GM10266 (cell line): ENCODE measurements at regions not wholly inside any gene's neighbourhood (a gene's known extent, or its start where the extent isn't known, plus 50 kb on each side); places are given as distances from the start of the nearest gene placed in this dataset.
A peak's percentile ranks its signal among the peaks of the same experiment; 100 is the strongest.

Experiments used
- DNase-seq: peaks from one replicate; pipeline ENCODE4 v3.0.0; 2012; ENCODE audit errors: extremely low spot score
- TF ChIP-seq, protein P1 (sequence below): IDR thresholded peaks from 2 replicates; pipeline ENCODE4 v1.5.1; 2012; ENCODE audit warnings: mild to moderate bottlenecking, low read depth; ENCODE audit not compliant: control insufficient read depth, insufficient read depth; ENCODE audit errors: missing control alignments

DNA sequence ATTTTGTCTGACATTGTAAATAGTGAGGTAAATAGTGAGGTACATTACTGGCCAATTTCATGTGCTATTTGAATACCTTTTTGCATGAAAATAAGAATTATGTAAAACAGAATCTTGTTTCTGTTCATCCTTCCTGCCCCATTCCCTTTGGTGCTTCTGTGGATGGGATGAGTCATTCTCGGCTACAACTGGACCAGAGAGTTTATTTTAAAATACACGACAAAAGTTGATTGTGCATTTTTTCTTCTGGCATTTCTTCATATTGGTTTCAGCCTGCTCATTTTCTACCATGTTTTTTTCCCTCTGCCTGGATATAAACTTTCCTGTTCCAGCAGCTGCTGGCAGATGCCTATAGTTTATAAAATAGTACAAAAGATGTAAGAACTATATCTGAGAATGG is 107.5 kb downstream of the CYSLTR2 start:
- TF ChIP-seq, protein P1, sequence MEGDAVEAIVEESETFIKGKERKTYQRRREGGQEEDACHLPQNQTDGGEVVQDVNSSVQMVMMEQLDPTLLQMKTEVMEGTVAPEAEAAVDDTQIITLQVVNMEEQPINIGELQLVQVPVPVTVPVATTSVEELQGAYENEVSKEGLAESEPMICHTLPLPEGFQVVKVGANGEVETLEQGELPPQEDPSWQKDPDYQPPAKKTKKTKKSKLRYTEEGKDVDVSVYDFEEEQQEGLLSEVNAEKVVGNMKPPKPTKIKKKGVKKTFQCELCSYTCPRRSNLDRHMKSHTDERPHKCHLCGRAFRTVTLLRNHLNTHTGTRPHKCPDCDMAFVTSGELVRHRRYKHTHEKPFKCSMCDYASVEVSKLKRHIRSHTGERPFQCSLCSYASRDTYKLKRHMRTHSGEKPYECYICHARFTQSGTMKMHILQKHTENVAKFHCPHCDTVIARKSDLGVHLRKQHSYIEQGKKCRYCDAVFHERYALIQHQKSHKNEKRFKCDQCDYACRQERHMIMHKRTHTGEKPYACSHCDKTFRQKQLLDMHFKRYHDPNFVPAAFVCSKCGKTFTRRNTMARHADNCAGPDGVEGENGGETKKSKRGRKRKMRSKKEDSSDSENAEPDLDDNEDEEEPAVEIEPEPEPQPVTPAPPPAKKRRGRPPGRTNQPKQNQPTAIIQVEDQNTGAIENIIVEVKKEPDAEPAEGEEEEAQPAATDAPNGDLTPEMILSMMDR: no peak
- DNase-seq: no peak

GRCh38 chr13:48769107-48769704 is 115.5 kb downstream of the CYSLTR2 start:
- DNase-seq: peak; percentile 52
- TF ChIP-seq, protein P1: peak; percentile 98

DNA sequence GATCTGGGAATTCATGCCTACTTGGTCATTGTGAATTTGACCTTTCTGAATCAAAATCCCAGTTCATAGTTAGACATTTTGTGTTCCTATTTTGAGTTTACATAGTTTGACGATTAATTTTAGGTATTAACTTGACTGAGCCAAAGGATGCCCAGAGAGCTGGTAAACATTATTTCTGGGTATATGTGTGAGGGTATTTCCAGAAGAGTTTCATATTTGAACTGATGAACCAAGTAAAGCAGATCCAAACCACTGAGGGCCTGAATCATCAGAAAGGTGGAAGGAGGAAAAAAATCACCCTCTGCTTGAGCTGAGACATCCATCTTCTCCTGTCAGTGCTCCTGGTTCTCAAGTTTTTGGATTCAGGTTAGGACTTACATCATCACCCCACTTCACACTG is 116.6 kb downstream of the CYSLTR2 start:
- no peak for DNase-seq
- TF ChIP-seq, protein P1: no peak

GRCh38 chr13:48772908-48773307 is 119.2 kb downstream of the CYSLTR2 start:
- TF ChIP-seq, protein P1: no peak
- DNase-seq: no peak

DNA sequence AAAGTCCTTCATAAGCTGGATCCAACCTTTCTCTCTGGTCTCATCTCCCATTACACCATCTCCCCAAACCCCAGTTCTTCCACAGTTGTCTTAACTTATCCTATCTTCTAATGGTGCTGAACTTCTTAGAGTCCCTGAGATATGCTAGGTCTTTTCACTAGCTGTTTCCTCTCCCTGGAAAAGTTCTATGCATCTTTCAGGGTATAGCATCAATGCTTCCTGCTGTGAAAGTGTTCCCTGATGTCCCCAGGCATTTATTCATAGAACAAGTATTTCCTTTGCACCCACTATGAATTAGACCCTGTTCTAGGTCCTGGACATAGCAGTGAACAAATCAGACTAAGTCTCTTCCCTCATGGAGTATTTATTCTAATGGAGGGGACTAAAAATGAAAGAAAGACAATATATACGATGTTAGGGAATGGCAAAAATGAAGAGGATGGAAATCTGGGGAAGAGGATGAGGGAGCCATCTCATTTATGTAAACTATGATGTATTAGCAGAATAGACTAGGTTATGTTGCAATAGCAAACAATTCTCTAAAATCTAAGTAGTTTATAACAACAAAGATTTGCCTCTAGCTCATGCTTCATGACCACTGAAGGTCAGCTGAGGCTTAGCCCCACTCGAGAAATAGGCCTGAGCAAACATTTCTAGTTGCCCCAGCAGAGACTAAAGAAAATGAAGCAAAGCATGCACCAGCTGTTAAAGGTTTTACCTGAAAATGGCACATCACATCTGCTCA is 120.0 kb downstream of the CYSLTR2 start:
- DNase-seq: no peak
- TF ChIP-seq, protein P1: no peak

DNA sequence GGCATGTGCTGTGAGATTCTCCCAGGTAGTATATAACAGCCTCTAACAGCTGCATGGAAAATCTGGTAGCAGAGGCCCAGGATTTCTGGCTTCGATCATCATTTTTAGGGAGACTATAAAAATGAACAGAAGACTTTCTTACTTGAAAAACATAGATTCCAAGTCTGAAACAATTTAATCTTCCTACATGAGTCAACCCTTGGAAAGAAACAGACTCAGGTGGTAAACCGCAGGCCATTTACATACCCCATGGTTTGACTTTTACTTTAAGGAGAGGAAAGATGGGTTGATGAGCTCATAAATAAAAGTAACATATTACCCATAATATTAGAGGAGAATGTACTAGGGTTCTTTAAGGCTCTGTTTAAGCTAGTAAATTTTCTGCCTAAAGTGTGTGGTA is 121.6 kb downstream of the CYSLTR2 start:
- TF ChIP-seq, protein P1: no peak
- DNase-seq: no peak

DNA sequence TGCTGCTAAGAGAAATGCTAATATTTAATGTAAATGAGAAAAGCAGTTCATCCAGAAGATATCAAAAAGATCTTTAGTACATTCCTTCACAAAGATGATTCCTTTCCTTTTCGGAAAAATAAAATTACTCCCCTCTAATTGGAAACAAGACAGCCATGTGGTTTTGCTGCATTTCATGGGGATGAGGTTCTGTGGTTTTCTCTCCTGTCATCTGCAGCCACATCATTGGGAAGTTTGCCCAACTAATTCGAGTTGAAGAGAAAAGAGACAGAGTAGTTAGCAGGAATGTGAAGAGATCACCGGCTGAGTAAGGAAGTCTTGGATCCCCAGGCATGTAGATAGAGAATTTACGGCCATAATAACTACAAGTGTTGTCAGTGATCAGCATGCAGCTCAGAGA is 122.1 kb downstream of the CYSLTR2 start:
- DNase-seq: no peak
- TF ChIP-seq, protein P1: no peak
